NCI-H2171 treated with DMSO at 0.1 percent for 48 hours (cell line): ENCODE measurements at regions not wholly inside any gene's neighbourhood (a gene's known extent, or its start where the extent isn't known, plus 50 kb on each side); places are given as distances from the start of the nearest gene placed in this dataset.

Experiments
- DNase-seq: peaks from one replicate; lab custom pipeline; 2025; lab: John Stamatoyannopoulos, UW

DNA sequence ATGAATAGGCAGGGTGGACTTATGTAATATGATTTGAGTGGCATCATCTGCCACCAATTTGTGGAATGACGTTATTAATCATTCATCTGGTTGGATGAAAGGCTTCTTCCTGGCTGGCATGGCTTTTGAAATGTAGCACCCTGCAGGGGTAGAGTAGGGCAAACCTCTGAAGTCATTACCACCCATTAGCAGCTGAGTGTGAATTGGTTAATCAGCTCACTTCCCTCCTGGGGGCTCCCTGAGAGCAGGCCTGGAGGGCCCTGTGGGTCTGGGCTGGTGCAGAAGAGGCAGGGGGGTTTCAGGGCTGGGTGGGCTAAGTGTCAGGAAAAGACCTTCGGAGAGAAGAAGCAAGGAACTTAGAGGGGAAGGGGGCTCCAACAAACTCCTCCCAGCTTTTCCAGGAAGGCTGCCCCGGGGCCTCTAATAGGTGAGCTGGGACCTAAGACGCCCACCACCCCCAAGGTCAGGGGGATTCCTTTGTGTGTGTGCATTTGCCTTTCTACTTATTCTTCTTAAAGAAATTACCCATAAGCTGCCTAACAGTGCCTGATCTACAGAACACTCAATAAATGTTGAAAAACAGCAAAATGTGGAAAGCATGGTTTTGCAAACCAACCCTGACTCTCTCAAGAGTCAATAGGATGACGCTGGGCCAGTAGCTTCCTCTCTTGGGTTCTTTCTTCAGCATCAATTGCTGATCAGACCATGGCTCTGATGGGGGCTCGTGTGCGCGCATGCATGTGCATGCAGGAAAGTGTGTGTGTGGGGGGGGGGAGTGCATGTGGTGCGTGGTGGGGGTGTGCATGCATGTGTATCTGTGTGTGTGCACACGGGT is 49.7 kb upstream of the ZNF516 start:
- no peak for DNase-seq
